ENCODE measurements at regions not wholly inside any gene's neighbourhood (a gene's known extent, or its start where the extent isn't known, plus 50 kb on each side); places are given as distances from the start of the nearest gene placed in this dataset.

DNA sequence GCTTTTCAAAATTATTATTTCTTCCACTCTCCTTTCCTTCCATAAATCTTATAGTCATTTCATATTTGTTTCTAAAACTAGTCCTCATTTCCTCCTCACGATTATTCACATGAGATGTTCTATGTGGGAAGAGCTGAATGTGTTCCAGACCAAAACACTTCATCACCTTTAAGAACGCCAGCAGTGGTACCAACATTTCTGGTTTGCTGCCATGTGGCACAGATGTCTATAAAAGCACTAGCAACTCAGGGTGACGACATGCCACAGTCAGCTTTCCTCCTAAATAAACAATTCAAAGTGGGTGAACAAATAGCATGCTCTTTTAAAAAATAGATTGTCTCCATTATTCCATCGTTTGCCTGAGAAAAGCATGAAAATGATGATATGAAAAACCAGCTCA, 1217.8 kb upstream of the ADGRL2 start:
- WGBS, 2 experiments (ENCODE audit: extremely low coverage in 1 of 2, insufficient coverage in 1 of 2, insufficient read length in 1 of 2, insufficient replicate concordance in 2 of 2, low coverage in 1 of 2, low lambda C conversion rate in 2 of 2, missing lambda C conversion rate in 1 of 2) = 90% methylated on average over 4 of the region's 4 CpGs; no CpG with 5 or more reads in 1 of the 2 experiments
- DNase-seq (ENCODE audit: low read depth in 1 of 2, low spot score in 2 of 2) = no peak
- Histone ChIP-seq H3K14ac (ENCODE audit: insufficient read length) (no peak overlapping the region), H2BK5ac (ENCODE audit: low read depth, low read length) (no peak overlapping the region), H2BK120ac (replicated peaks; ENCODE audit: low read depth, low read length) (no peak overlapping the region), H4K20me1 (replicated peaks in 1 of 2; ENCODE audit: control insufficient read depth in 1 of 2, insufficient read depth in 2 of 2, low read length in 2 of 2) (no peaks in the 10 kb centered on the region), H2AK5ac (ENCODE audit: low read depth, low read length) (no peak overlapping the region), H2AFZ (ENCODE audit: low read length) (no peak overlapping the region), H3K27ac (ENCODE audit: low read depth, low read length) (no peak overlapping the region), H3K27me3 (replicated peaks in 1 of 4; ENCODE audit: control insufficient read depth in 3 of 4, extremely low read depth in 1 of 4, insufficient read depth in 3 of 4, low read length in 3 of 4) (peaks cover 0 to 1% (median 0%) of the 10 kb centered on the region in 4 experiments; a peak in 1 of 7 replicates), H3K18ac (ENCODE audit: extremely low read depth, low read length) (no peak overlapping the region), H4K5ac (ENCODE audit: insufficient read length, low read depth, low read length) (no peak overlapping the region), H3K4me3 (ENCODE audit: extremely low read depth in 1 of 4, insufficient read depth in 2 of 4, low read depth in 3 of 4, low read length in 4 of 4) (no peak overlapping the region), H3K4me1 (replicated peaks in 1 of 4; ENCODE audit: control insufficient read depth in 3 of 4, insufficient read depth in 4 of 4, low read length in 3 of 4) (no peaks in the 10 kb centered on the region), H2BK15ac (ENCODE audit: low read length) (no peak overlapping the region), H3K56ac (replicated peaks; ENCODE audit: insufficient read length, low read depth, low read length) (no peak overlapping the region), H3K4me2 (ENCODE audit: insufficient read depth in 1 of 2, low read depth in 2 of 2, low read length in 2 of 2) (no peak overlapping the region), H2BK20ac (ENCODE audit: low read length) (no peak overlapping the region), H3K79me2 (ENCODE audit: control insufficient read depth in 1 of 2, insufficient read depth in 2 of 2, low read length in 2 of 2) (no peaks in the 10 kb centered on the region), H3K9me3 (ENCODE audit: insufficient read depth in 2 of 2, low read depth in 1 of 2, low read length in 1 of 2) (peaks cover 0 to 9% of the 10 kb centered on the region in 2 experiments; a peak in 2 of 4 replicates), H2BK12ac (ENCODE audit: low read depth, low read length) (no peak overlapping the region), H3K4ac (replicated peaks; ENCODE audit: insufficient read length, low read depth, low read length) (no peak overlapping the region), H3K79me1 (ENCODE audit: low read depth, low read length) (no peaks in the 10 kb centered on the region), H4K8ac (ENCODE audit: extremely low read depth, insufficient read depth, low read length) (no peak overlapping the region), H3K36me3 (ENCODE audit: control insufficient read depth in 2 of 4, insufficient read depth in 4 of 4, low read length in 3 of 4) (no peaks in the 10 kb centered on the region), H3K23me2 (ENCODE audit: low read depth, low read length) (no peaks in the 10 kb centered on the region), H3K9ac (replicated peaks in 1 of 4; ENCODE audit: extremely low read depth in 1 of 4, low read depth in 3 of 4, low read length in 3 of 4) (no peak overlapping the region), H3K23ac (ENCODE audit: insufficient read length) (no peak overlapping the region), H4K91ac (replicated peaks; ENCODE audit: insufficient read length, low read length) (no peak overlapping the region)
- ChIA-PET CTCF (ENCODE audit: partially characterized antibody) (no interaction called here), POLR2A (ENCODE audit: partially characterized antibody) (no interaction called here)
- no peak for FAIRE-seq
- TF ChIP-seq SIRT6 (IDR thresholded peaks at IDR 0.05; ENCODE audit: low read length) (no peak), SUZ12 (IDR thresholded peaks at IDR 0.05; ENCODE audit: low read length) (no peak), TBP (IDR thresholded peaks at IDR 0.05; ENCODE audit: low read depth, low read length) (no peak), POLR2AphosphoS5 (IDR thresholded peaks at IDR 0.05; ENCODE audit: low read depth, low read length) (no peak), EZH2 (IDR thresholded peaks at IDR 0.05; ENCODE audit: low read depth, low read length, severe bottlenecking) (no peak), RFX5 (IDR thresholded peaks at IDR 0.05; ENCODE audit: borderline replicate concordance, low read depth, low read length) (no peak), NANOG (IDR thresholded peaks at IDR 0.05; ENCODE audit: insufficient read depth, low read depth, low read length, poor library complexity, severe bottlenecking) (no peak), RXRA (IDR thresholded peaks at IDR 0.05; ENCODE audit: insufficient read depth, low read depth, low read length) (no peak), POU5F1 (IDR thresholded peaks at IDR 0.05; ENCODE audit: low read depth, low read length) (no peak), PHF8 (conservative IDR thresholded peaks at IDR 0.05; ENCODE audit: low read depth, low read length) (no peak)
- TF ChIP-seq, protein P1, sequence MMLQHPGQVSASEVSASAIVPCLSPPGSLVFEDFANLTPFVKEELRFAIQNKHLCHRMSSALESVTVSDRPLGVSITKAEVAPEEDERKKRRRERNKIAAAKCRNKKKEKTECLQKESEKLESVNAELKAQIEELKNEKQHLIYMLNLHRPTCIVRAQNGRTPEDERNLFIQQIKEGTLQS (IDR thresholded peaks at IDR 0.05; ENCODE audit: insufficient read depth, low read depth, low read length) = no peak
- TF ChIP-seq, protein P2, sequence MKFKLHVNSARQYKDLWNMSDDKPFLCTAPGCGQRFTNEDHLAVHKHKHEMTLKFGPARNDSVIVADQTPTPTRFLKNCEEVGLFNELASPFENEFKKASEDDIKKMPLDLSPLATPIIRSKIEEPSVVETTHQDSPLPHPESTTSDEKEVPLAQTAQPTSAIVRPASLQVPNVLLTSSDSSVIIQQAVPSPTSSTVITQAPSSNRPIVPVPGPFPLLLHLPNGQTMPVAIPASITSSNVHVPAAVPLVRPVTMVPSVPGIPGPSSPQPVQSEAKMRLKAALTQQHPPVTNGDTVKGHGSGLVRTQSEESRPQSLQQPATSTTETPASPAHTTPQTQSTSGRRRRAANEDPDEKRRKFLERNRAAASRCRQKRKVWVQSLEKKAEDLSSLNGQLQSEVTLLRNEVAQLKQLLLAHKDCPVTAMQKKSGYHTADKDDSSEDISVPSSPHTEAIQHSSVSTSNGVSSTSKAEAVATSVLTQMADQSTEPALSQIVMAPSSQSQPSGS (IDR thresholded peaks at IDR 0.05; ENCODE audit: low read length) = no peak

All from H1 (cell line).